BJ (cell line): ENCODE measurements at regions not wholly inside any gene's neighbourhood (a gene's known extent, or its start where the extent isn't known, plus 50 kb on each side); places are given as distances from the start of the nearest gene placed in this dataset.

ENCODE experiments used
- CTCF ChIA-PET: fragments of 350-600 bp; formaldehyde crosslinking; extraction: SDS; loops from one replicate; lab custom pipeline; 2021; ENCODE audit warnings: antibody characterized with exemption, inconsistent platforms; lab: Yijun Ruan, JAX
- POLR2A ChIA-PET: fragments of 300-600 bp; sonication (Branson Sonifier 250); formaldehyde crosslinking; extraction: SDS; loops from one replicate; lab custom pipeline; 2021; ENCODE audit warnings: antibody characterized with exemption; lab: Charles Lee
- DNase-seq: peaks from one replicate; pipeline ENCODE4 v3.0.0-alpha.2; 2011; ENCODE audit warnings: low read depth
- H3K27me3 ChIP-seq: 2 replicates; pipeline ENCODE4 v1.6.0; 2011; ENCODE audit warnings: low read length; ENCODE audit not compliant: control insufficient read depth, insufficient read depth
- H3K36me3 ChIP-seq: 2 replicates; pipeline ENCODE4 v1.5.1; 2011; ENCODE audit warnings: low read length; ENCODE audit not compliant: control insufficient read depth, insufficient read depth
- H3K4me3 ChIP-seq: 2 replicates; pipeline ENCODE4 v1.5.1; 2011; ENCODE audit warnings: low read depth, mild to moderate bottlenecking, control low read depth, low read length
- TF ChIP-seq, protein P1 (sequence below): IDR thresholded peaks from 2 replicates; pipeline ENCODE4 v1.5.1; 2011; ENCODE audit warnings: low read depth, mild to moderate bottlenecking, control low read depth, inconsistent platforms, low read length, moderate library complexity; ENCODE audit not compliant: insufficient read depth

- TF ChIP-seq, protein P1, sequence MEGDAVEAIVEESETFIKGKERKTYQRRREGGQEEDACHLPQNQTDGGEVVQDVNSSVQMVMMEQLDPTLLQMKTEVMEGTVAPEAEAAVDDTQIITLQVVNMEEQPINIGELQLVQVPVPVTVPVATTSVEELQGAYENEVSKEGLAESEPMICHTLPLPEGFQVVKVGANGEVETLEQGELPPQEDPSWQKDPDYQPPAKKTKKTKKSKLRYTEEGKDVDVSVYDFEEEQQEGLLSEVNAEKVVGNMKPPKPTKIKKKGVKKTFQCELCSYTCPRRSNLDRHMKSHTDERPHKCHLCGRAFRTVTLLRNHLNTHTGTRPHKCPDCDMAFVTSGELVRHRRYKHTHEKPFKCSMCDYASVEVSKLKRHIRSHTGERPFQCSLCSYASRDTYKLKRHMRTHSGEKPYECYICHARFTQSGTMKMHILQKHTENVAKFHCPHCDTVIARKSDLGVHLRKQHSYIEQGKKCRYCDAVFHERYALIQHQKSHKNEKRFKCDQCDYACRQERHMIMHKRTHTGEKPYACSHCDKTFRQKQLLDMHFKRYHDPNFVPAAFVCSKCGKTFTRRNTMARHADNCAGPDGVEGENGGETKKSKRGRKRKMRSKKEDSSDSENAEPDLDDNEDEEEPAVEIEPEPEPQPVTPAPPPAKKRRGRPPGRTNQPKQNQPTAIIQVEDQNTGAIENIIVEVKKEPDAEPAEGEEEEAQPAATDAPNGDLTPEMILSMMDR = no peak
- H3K36me3 ChIP-seq = no peaks in the 10 kb centered on the region
- no peak for DNase-seq
- peaks cover 4% of the 10 kb centered on the region; the same call in 1 of the 2 replicates for H3K27me3 ChIP-seq
- ChIA-PET POLR2A (no interaction called here), CTCF (interaction anchor here (0.8 kb wide), 1 partner anchor 10 kb away, joined by 3 read pairs; no protein-coding TSS in a partner anchor)
- H3K4me3 ChIP-seq = no peak overlapping the region
These were observed 93.2 kb downstream of the CCDC185 start for GRCh38 chr1:223486366-223486765.

DNA sequence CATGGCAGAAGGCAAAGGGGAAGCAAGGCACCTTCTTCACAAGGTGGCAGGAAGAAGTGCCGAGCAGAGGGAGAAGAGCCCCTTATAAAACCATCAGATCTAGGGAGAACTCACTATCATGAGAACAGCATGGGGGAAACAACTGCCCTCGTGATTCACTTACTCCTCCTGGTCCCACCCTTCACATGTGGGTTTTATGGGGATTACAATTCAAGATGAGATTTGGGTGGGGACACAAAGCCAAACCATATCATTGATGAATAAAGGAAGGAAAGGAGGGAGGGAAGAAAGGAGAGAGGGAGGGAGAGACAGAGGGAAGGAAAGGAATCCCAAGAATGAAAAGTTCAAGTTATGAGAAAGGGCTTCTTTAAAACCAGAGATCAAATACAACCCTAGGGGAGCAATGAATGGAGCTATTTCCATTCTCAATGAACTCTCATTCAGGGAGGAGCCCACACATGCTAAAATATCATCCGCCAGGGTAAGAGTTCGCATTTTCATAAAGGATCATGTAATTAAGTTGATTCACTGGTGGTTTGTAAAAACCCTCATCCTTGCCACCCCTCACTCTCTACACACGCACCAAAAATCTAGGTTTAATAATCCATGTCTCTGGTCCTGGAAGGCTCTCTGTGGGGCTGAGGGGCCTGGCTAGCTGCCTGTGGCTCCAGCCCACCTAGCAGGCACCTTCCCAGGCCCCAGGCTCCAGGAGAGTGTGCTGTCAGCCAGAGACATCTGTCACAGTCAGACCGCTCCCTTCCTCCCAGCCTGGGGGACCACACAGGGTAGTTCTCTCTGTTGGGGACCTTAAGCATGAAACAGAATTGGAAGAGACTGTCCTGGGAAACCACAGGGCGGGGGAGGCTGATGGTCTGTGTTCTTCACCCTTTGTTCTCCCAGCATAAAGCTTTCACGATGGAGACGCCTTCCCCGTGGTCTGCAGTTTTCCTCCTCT is 94.0 kb downstream of the CCDC185 start:
- TF ChIP-seq, protein P1 = no peak
- no peaks in the 10 kb centered on the region for H3K36me3 ChIP-seq
- ChIA-PET POLR2A (no interaction called here), CTCF (interaction anchor here (0.8 to 1.6 kb wide), 2 partner anchors 7 to 9 kb away, joined by 3 to 4 read pairs; no protein-coding TSS in a partner anchor)
- no peak overlapping the region for H3K4me3 ChIP-seq
- H3K27me3 ChIP-seq = peaks cover 4% of the 10 kb centered on the region; the same call in 1 of the 2 replicates
- no peak for DNase-seq

- peaks cover 4% of the 10 kb centered on the region; the same call in 1 of the 2 replicates for H3K27me3 ChIP-seq
- CTCF ChIA-PET = interaction anchor here (1.6 kb wide), 1 partner anchor 8 kb away, joined by 4 read pairs; no protein-coding TSS in a partner anchor
- POLR2A ChIA-PET = no interaction called here
- H3K4me3 ChIP-seq = no peak overlapping the region
- DNase-seq = no peak
- H3K36me3 ChIP-seq = no peaks in the 10 kb centered on the region
- TF ChIP-seq, protein P1 = no peak
These were observed 94.7 kb downstream of the CCDC185 start for GRCh38 chr1:223487887-223488259.

DNA sequence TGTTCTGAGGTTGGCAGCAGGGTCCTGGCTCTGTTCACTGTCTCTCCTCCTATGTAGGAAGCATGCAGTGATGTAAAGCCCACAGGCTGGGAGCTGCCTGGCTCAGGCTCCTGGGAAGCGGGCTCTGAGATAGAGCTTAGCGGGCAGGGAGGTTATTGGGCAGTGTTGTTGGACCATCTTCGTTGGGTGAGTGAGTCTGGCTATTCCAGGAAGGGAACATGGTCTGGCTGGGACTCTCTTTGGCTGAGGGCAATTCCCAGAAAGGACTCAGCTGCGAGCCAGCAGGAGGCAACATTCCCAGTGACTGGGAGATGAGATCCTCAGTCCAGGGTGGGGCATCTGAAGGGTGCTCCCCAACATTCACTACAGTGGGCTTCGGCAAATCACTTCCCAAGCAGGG is 96.2 kb downstream of the CCDC185 start:
- CTCF ChIA-PET = no interaction called here
- POLR2A ChIA-PET = no interaction called here
- peaks cover 4% of the 10 kb centered on the region; the same call in 1 of the 2 replicates for H3K27me3 ChIP-seq

GRCh38 chr1:223490256-223490655 is 97.0 kb downstream of the CCDC185 start:
- CTCF ChIA-PET = interaction anchor here (1.3 kb wide), 1 partner anchor 29 kb away, joined by 3 read pairs; no protein-coding TSS in a partner anchor
- Histone ChIP-seq H3K4me3 (no peak overlapping the region), H3K36me3 (no peaks in the 10 kb centered on the region), H3K27me3 (peaks cover 2% of the 10 kb centered on the region; the same call in 1 of the 2 replicates)
- TF ChIP-seq, protein P1 = no peak
- POLR2A ChIA-PET = no interaction called here
- no peak for DNase-seq

More for the DNA sequence above, 96.2 kb downstream of the CCDC185 start:
- TF ChIP-seq, protein P1 = no peak
- Histone ChIP-seq H3K4me3 (no peak overlapping the region), H3K36me3 (no peaks in the 10 kb centered on the region)
- DNase-seq = no peak
